IgD-negative memory B cell (primary cell): ENCODE measurements at regions not wholly inside any gene's neighbourhood (a gene's known extent, or its start where the extent isn't known, plus 50 kb on each side); places are given as distances from the start of the nearest gene placed in this dataset.

Source experiments
- H3K27ac Mint-ChIP-seq, 3 donors: one replicate each; pipeline ENCODE4 v1.8.0; 2020 to 2022; ENCODE audit warnings: mild to moderate bottlenecking in 3 of 3, mixed read lengths in 3 of 3, moderate library complexity in 1 of 3
- H3K27me3 Mint-ChIP-seq: one replicate; pipeline ENCODE4 v1.8.0; 2021; ENCODE audit warnings: mixed read lengths
- H3K36me3 Mint-ChIP-seq: one replicate; pipeline ENCODE4 v1.8.0; 2020; ENCODE audit warnings: mild to moderate bottlenecking, mixed read lengths
- H3K4me1 Mint-ChIP-seq, 3 donors: one replicate each; pipeline ENCODE4 v1.8.0; 2020 to 2022; ENCODE audit warnings: mixed read lengths in 3 of 3, mild to moderate bottlenecking in 1 of 3
- H3K4me3 Mint-ChIP-seq, 4 donors: one replicate each; pipeline ENCODE4 v1.8.0; 2020 to 2022; ENCODE audit warnings: mild to moderate bottlenecking in 4 of 4, mixed read lengths in 4 of 4, moderate library complexity in 3 of 4
- H3K9me3 Mint-ChIP-seq, 3 donors: one replicate each; pipeline ENCODE4 v1.8.0; 2020 to 2021; ENCODE audit warnings: mixed read lengths in 3 of 3, mild to moderate bottlenecking in 1 of 3

DNA sequence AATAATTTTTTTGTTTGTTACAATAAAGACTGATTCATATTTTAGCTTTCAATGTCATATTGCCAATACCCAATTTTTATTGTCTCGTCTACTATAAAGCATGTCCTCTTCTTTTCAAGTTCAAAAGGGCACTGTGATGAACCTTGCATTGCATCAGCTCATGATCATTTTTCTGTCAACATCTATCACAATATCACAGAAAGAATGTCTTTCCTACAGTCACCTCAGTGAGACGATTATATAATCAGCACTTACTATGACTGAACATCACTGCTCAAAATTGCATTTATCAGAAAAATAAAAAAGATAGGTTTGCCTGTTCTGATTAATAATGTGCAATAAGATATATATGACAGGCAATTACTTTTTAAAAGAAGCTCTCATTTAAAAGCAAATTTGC, 228.7 kb upstream of the LRFN5 start:
- H3K4me1 Mint-ChIP-seq, result no peaks in the 10 kb centered on the region
- no peak overlapping the region for H3K27ac Mint-ChIP-seq
- H3K27me3 Mint-ChIP-seq, result no peaks in the 10 kb centered on the region
- H3K36me3 Mint-ChIP-seq, result no peaks in the 10 kb centered on the region
- H3K4me3 Mint-ChIP-seq, result no peak overlapping the region
- H3K9me3 Mint-ChIP-seq, result peaks cover 0 to 4% (median 1%) of the 10 kb centered on the region in 3 donors

- H3K4me3 Mint-ChIP-seq, result no peak overlapping the region
- no peaks in the 10 kb centered on the region for H3K36me3 Mint-ChIP-seq
- no peaks in the 10 kb centered on the region for H3K27me3 Mint-ChIP-seq
- H3K4me1 Mint-ChIP-seq, result no peaks in the 10 kb centered on the region
- peaks cover 0 to 4% (median 0%) of the 10 kb centered on the region in 3 donors for H3K9me3 Mint-ChIP-seq
- no peak overlapping the region for H3K27ac Mint-ChIP-seq
Measured at GRCh38 chr14:41374092-41374491, 232.6 kb upstream of the LRFN5 start.

- no peak overlapping the region for H3K27ac Mint-ChIP-seq
- H3K36me3 Mint-ChIP-seq, result no peaks in the 10 kb centered on the region
- peaks cover 0 to 3% (median 2%) of the 10 kb centered on the region in 3 donors for H3K9me3 Mint-ChIP-seq
- H3K4me1 Mint-ChIP-seq, result no peaks in the 10 kb centered on the region
- no peaks in the 10 kb centered on the region for H3K27me3 Mint-ChIP-seq
- H3K4me3 Mint-ChIP-seq, result no peak overlapping the region
Measured at GRCh38 chr14:41362139-41362538, 244.5 kb upstream of the LRFN5 start.

- H3K4me1 Mint-ChIP-seq, result no peaks in the 10 kb centered on the region
- no peaks in the 10 kb centered on the region for H3K27me3 Mint-ChIP-seq
- H3K9me3 Mint-ChIP-seq, result peaks cover 0 to 3% (median 2%) of the 10 kb centered on the region in 3 donors
- H3K4me3 Mint-ChIP-seq, result no peak overlapping the region
- no peak overlapping the region for H3K27ac Mint-ChIP-seq
- no peaks in the 10 kb centered on the region for H3K36me3 Mint-ChIP-seq
Measured at GRCh38 chr14:41360126-41360525, 246.6 kb upstream of the LRFN5 start.

DNA sequence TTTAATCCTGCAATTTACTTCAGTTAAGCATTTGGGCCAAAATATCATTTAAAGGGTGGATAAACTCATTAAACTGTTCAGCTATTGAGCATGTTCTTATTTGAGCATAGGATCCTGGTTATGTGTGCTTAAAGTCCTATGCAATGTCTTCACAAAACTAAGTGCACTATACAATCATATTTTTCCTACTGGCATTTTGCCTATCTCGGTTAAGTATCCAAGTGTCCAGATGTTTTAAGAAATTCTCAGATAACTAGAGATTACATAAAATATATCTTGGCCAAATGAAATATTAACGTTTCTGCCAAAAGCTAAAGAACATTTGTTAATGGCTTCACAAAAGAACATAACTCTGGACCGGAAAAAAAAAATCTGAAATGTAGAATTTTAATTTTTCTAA, 250.8 kb upstream of the LRFN5 start:
- Mint-ChIP-seq H3K27ac (no peak overlapping the region), H3K4me1 (no peaks in the 10 kb centered on the region), H3K36me3 (no peaks in the 10 kb centered on the region), H3K27me3 (no peaks in the 10 kb centered on the region), H3K9me3 (peaks cover 0 to 2% (median 1%) of the 10 kb centered on the region in 3 donors), H3K4me3 (no peak overlapping the region)

DNA sequence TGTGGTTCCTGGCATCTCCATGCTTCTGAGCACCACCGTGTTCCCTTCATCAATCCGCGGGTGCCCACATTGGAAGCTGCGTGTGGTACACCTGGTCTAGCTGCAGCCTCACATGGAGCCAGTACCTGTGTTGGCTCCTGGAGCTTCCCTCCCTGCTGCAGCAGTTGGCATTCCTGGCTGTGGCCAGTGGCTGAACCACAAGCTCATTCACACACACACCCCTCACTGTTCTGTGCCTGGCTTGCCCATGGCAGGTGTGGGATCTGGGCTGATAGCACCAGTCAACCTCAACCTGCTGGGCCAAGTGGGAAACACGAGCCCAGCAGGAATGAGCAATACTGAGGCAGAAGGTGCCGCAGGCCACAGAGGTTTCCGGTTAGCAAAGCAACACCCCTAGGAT, 256.2 kb upstream of the LRFN5 start:
- H3K27me3 Mint-ChIP-seq, result no peaks in the 10 kb centered on the region

DNA sequence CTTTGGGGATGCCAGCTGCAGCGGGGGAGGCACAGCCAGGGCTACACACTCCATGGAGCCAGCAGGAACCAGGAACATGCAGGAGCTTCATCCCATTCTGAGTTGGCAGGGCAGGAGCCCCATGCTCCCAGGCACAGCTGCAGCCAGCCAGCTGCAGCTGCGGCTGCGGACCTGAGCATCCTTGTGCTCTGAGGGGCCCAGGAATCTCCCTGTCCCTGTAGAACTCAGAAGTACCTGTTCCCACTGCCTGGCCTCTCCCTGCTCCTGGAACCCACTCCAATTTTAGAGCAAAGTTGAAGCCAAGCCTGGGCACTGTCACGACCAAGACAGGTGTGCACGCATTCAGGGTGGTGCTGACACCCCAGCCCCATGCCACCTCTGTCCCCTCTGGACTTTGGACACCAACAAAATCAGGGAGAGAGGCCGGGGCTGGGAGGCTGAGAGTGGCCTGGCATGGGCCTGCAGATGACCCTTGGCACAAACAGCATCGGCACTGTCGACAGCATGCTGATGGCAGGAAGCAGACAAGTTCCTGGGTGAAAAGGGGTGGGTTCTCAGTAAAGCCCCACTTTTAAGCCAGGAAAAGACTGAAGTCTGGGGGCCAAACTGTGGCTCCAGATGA, 257.3 kb upstream of the LRFN5 start:
- Mint-ChIP-seq H3K4me3 (no peak overlapping the region), H3K27me3 (no peaks in the 10 kb centered on the region), H3K4me1 (no peaks in the 10 kb centered on the region), H3K27ac (no peak overlapping the region), H3K9me3 (peaks cover 0 to 2% (median 0%) of the 10 kb centered on the region in 3 donors), H3K36me3 (no peaks in the 10 kb centered on the region)

More for the DNA sequence above, 256.2 kb upstream of the LRFN5 start:
- Mint-ChIP-seq H3K4me3 (no peak overlapping the region), H3K4me1 (no peaks in the 10 kb centered on the region), H3K9me3 (peaks cover 0 to 2% (median 0%) of the 10 kb centered on the region in 3 donors), H3K27ac (no peak overlapping the region), H3K36me3 (no peaks in the 10 kb centered on the region)

DNA sequence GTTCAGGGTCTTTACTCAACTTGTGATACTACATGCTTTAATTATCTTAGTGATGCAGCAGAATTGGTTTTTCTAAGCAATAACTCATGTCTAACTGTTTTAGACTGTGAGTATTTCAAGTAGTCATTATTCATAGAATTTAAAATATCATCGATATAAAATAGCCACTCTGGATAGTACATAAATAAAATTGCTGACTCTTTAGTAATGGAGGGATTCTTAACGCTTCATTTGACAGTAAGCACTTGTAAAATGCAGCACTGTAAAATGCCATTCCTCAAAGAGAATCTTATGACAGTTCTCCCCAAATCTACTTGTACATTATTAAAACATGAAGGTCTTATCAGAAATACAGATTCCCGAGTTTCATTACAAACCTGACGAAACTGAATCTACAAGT, 262.8 kb upstream of the LRFN5 start:
- H3K9me3 Mint-ChIP-seq, result peaks cover 5 to 8% (median 8%) of the 10 kb centered on the region in 3 donors
- H3K36me3 Mint-ChIP-seq, result no peaks in the 10 kb centered on the region
- H3K27me3 Mint-ChIP-seq, result no peaks in the 10 kb centered on the region
- H3K4me1 Mint-ChIP-seq, result no peaks in the 10 kb centered on the region
- no peak overlapping the region for H3K4me3 Mint-ChIP-seq
- H3K27ac Mint-ChIP-seq, result peak overlapping the region in 1 of 3 donors; percentile 39

- Mint-ChIP-seq H3K4me1 (no peaks in the 10 kb centered on the region), H3K36me3 (no peaks in the 10 kb centered on the region), H3K9me3 (peaks cover 4 to 9% (median 8%) of the 10 kb centered on the region in 3 donors), H3K27me3 (no peaks in the 10 kb centered on the region), H3K4me3 (no peak overlapping the region), H3K27ac (no peak overlapping the region)
Measured at GRCh38 chr14:41313196-41313595, 293.5 kb upstream of the LRFN5 start.

DNA sequence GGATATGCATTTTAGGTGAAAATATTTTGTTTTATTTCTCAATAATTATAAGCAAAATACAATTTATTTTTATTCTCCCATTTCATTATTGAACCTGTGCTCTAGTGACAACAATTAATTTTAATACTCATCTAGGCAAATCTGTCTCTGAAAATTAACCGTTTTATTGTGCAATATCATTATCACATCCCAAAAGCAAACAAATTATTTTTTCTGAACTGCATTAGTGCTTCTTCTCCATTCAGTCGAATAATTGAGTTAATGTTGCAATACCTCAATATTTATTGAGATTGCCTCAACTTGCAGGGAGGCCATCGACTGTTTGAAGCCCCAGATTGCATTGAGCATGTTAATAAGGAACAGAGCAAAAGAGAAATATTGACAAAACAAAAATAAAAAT, 303.2 kb upstream of the LRFN5 start:
- peaks cover 0 to 7% (median 0%) of the 10 kb centered on the region in 3 donors for H3K9me3 Mint-ChIP-seq
- H3K4me1 Mint-ChIP-seq, result no peaks in the 10 kb centered on the region
- H3K27ac Mint-ChIP-seq, result no peak overlapping the region
- H3K36me3 Mint-ChIP-seq, result no peaks in the 10 kb centered on the region
- no peaks in the 10 kb centered on the region for H3K27me3 Mint-ChIP-seq
- no peak overlapping the region for H3K4me3 Mint-ChIP-seq

- H3K36me3 Mint-ChIP-seq, result no peaks in the 10 kb centered on the region
- H3K27ac Mint-ChIP-seq, result no peak overlapping the region
- no peak overlapping the region for H3K4me3 Mint-ChIP-seq
- H3K27me3 Mint-ChIP-seq, result no peaks in the 10 kb centered on the region
- H3K4me1 Mint-ChIP-seq, result no peaks in the 10 kb centered on the region
- H3K9me3 Mint-ChIP-seq, result peaks cover 0 to 7% (median 0%) of the 10 kb centered on the region in 3 donors
Measured at GRCh38 chr14:41302776-41303175, 303.9 kb upstream of the LRFN5 start.

DNA sequence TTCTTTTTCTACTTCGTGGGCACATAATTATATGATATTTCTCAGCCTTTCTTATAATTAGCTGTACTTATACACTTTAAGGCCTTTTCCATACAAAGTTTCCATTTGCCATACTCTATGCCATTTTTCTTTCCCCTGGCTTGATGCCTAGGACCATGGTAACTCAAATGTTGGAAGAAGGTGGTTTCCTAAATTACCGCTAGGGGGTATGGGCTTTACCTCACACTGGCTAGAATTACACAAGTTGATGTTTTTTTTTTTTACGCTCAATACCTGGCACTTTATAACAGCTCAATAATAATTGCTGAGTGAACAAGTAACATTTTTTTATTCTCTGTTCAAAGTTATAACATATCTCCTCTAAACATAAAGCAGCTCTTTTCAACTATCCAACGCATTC, 306.8 kb upstream of the LRFN5 start:
- Mint-ChIP-seq H3K4me1 (no peaks in the 10 kb centered on the region), H3K27ac (no peak overlapping the region), H3K9me3 (peaks cover 0 to 7% (median 0%) of the 10 kb centered on the region in 3 donors), H3K27me3 (no peaks in the 10 kb centered on the region), H3K36me3 (no peaks in the 10 kb centered on the region), H3K4me3 (no peak overlapping the region)

- H3K9me3 Mint-ChIP-seq, result peaks cover 0 to 7% (median 2%) of the 10 kb centered on the region in 3 donors
- no peaks in the 10 kb centered on the region for H3K4me1 Mint-ChIP-seq
- H3K4me3 Mint-ChIP-seq, result no peak overlapping the region
- H3K27ac Mint-ChIP-seq, result no peak overlapping the region
- no peaks in the 10 kb centered on the region for H3K36me3 Mint-ChIP-seq
- H3K27me3 Mint-ChIP-seq, result no peaks in the 10 kb centered on the region
Measured at GRCh38 chr14:41298328-41298690, 308.4 kb upstream of the LRFN5 start.

- no peaks in the 10 kb centered on the region for H3K36me3 Mint-ChIP-seq
- no peaks in the 10 kb centered on the region for H3K4me1 Mint-ChIP-seq
- H3K9me3 Mint-ChIP-seq, result peaks cover 0 to 7% (median 2%) of the 10 kb centered on the region in 3 donors
- no peaks in the 10 kb centered on the region for H3K27me3 Mint-ChIP-seq
- H3K27ac Mint-ChIP-seq, result no peak overlapping the region
- H3K4me3 Mint-ChIP-seq, result no peak overlapping the region
Measured at GRCh38 chr14:41297576-41298327, 308.9 kb upstream of the LRFN5 start.

DNA sequence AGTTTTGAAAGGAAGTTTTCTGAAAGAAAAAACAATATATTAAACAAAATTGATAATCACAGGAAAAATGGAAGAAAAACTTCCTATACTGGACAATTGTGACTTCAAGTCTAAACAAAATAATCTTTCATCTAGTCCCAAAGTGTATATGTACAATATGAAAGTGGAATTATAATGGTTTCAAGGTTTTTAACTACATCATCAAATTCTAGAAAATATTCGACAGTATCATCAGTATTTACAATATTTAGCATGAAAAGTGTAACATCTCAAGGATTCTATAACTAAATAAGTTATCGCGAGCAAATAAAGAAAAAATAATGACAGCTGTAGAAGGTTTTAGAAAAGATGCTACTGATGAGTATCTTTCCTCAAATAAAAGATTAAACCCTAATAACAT, 310.9 kb upstream of the LRFN5 start:
- Mint-ChIP-seq H3K36me3 (no peaks in the 10 kb centered on the region), H3K4me3 (no peak overlapping the region), H3K4me1 (no peaks in the 10 kb centered on the region), H3K27ac (no peak overlapping the region), H3K27me3 (no peaks in the 10 kb centered on the region), H3K9me3 (peaks cover 0 to 7% (median 2%) of the 10 kb centered on the region in 3 donors)

DNA sequence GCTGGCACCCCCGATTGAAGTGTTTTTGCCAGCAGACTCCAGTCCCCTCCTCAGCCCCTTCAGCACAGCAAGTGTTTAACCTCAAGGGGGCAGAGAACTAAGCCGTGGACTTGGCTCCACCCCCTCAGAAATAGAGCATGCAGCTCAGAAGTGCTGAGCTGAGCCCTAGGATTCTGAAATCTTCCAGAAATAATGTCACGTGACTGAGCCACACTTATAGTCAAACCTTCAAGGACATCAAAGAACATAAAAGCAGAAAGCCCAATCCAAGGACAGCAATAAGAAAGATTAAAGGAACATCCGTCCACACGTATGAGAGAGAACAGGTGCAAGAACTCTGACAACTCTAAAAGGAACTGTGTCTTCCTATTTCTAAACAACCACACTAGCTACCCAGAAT, 317.7 kb upstream of the LRFN5 start:
- peaks cover 0 to 4% (median 4%) of the 10 kb centered on the region in 3 donors for H3K9me3 Mint-ChIP-seq
- H3K4me1 Mint-ChIP-seq, result no peaks in the 10 kb centered on the region
- no peak overlapping the region for H3K27ac Mint-ChIP-seq
- H3K27me3 Mint-ChIP-seq, result no peaks in the 10 kb centered on the region
- H3K36me3 Mint-ChIP-seq, result no peaks in the 10 kb centered on the region
- H3K4me3 Mint-ChIP-seq, result peak overlapping the region in 1 of 4 donors; percentile 59
